ENCODE measurements at regions not wholly inside any gene's neighbourhood (a gene's known extent, or its start where the extent isn't known, plus 50 kb on each side); places are given as distances from the start of the nearest gene placed in this dataset.

DNA sequence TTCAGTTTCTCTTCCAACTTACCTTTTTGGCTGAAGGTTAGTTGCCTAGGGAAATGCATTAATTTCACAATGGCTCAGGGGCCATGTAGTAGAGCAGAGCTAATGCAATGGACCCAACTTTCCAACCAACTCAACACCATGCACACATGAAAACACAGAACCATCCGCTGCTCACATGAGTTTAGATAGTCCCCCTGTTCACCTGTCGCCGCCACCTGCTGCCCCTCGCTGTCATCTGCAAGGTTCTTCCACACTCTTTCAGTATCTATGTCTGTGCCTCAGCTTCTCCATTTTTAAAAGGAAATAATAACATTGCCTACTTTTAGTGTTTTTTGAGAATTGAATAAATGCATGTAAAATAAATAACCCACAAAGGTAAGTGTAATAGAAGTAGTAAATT, 585.6 kb downstream of the ETNK1 start:
- TF ChIP-seq EGR1 (IDR thresholded peaks at IDR 0.05; ENCODE audit: low read depth in 2 of 2) (no peak), CTCF (IDR thresholded peaks at IDR 0.05; ENCODE audit: low read depth, low read length, missing input control) (no peak), RAD21 (IDR thresholded peaks at IDR 0.05) (no peak), YY1 (IDR thresholded peaks at IDR 0.05) (no peak)

All from liver (tissue), 3 donors.